PC-3 (cell line): ENCODE measurements at regions not wholly inside any gene's neighbourhood (a gene's known extent, or its start where the extent isn't known, plus 50 kb on each side); places are given as distances from the start of the nearest gene placed in this dataset.

Experiments
- ATAC-seq: fragments of 200-7000 bp; cut with Tn5 transposase; 2 replicates; pipeline ENCODE4 v1.9.1; 2020; ENCODE audit warnings: mild to moderate bottlenecking, moderate library complexity
- BruUV-seq: library from RNA; stranded (reverse); fragments of 400-500 nt; replicated peaks from 2 replicates; lab custom pipeline; 2021; lab: Mats Ljungman, UMichigan
- CTCF ChIA-PET: fragments of 300-600 bp; sonication (Branson Sonifier 250); formaldehyde crosslinking; loops from one replicate; lab custom pipeline; 2022; ENCODE audit warnings: antibody characterized with exemption; lab: Charles Lee
- POLR2A ChIA-PET: fragments of 300-600 bp; sonication (Branson Sonifier 250); formaldehyde crosslinking; loops from one replicate; lab custom pipeline; 2022; ENCODE audit warnings: antibody characterized with exemption; ENCODE audit not compliant: unreplicated experiment; lab: Charles Lee
- DNase-seq: peaks from one replicate; pipeline ENCODE4 v3.0.0-alpha.2; 2015
- H2AFZ ChIP-seq: fragments of 300-600 bp; sonication (generic); 2 replicates; pipeline ENCODE4 v1.6.0; 2016; ENCODE audit warnings: antibody characterized with exemption, low read length
- H3F3A ChIP-seq: fragments of 300-600 bp; sonication (generic); one replicate; pipeline ENCODE4 v1.6.0; 2017; ENCODE audit warnings: antibody characterized with exemption, low read length, control low read depth, mild to moderate bottlenecking; ENCODE audit not compliant: unreplicated experiment
- H3K27ac ChIP-seq: fragments of 300-600 bp; sonication (generic); 2 replicates; pipeline ENCODE4 v1.5.1; 2016; ENCODE audit warnings: mild to moderate bottlenecking, low read length
- H3K27me3 ChIP-seq: fragments of 300-600 bp; sonication (generic); 2 replicates; pipeline ENCODE4 v1.6.1; 2016; ENCODE audit warnings: low read length, mixed read lengths
- H3K36me3 ChIP-seq: fragments of 300-600 bp; sonication (generic); 2 replicates; pipeline ENCODE4 v1.6.1; 2016; ENCODE audit warnings: low read depth, mixed run types, low read length, mixed read lengths
- H3K4me1 ChIP-seq: fragments of 300-600 bp; sonication (generic); 2 replicates; pipeline ENCODE4 v1.5.1; 2016; ENCODE audit warnings: low read length; ENCODE audit not compliant: insufficient read depth
- H3K4me2 ChIP-seq: fragments of 300-600 bp; sonication (generic); 2 replicates; pipeline ENCODE4 v1.6.0; 2016; ENCODE audit warnings: low read length
- H3K4me3 ChIP-seq: fragments of 300-600 bp; sonication (generic); 2 replicates; pipeline ENCODE4 v1.5.1; 2016; ENCODE audit warnings: mild to moderate bottlenecking, low read length, mixed read lengths
- H3K79me2 ChIP-seq: fragments of 300-600 bp; sonication (generic); 2 replicates; pipeline ENCODE4 v1.6.1; 2017; ENCODE audit warnings: low read length, mixed read lengths
- H3K9ac ChIP-seq: fragments of 300-600 bp; sonication (generic); 2 replicates; pipeline ENCODE4 v1.6.0; 2016; ENCODE audit warnings: mild to moderate bottlenecking, low read length
- H3K9me2 ChIP-seq: fragments of 300-600 bp; sonication (generic); replicated peaks from 2 replicates; pipeline ENCODE4 v1.6.1; 2016; ENCODE audit warnings: mixed run types, low read length, mixed read lengths
- H3K9me3 ChIP-seq: fragments of 300-600 bp; sonication (generic); 2 replicates; pipeline ENCODE4 v1.6.1; 2016; ENCODE audit warnings: low read length, mixed read lengths
- H4K20me1 ChIP-seq: fragments of 300-600 bp; sonication (generic); 2 replicates; pipeline ENCODE4 v1.6.1; 2016; ENCODE audit warnings: low read length, mixed read lengths
- CTCF ChIP-seq: fragments of 300-600 bp; sonication (generic); conservative IDR thresholded peaks from 2 replicates; pipeline ENCODE4 v1.5.1; 2017; ENCODE audit warnings: antibody characterized with exemption, low read depth, mild to moderate bottlenecking, low read length
- EZH2 ChIP-seq: fragments of 300-600 bp; sonication (generic); IDR thresholded peaks from one replicate; pipeline ENCODE4 v1.6.1; 2017; ENCODE audit warnings: antibody characterized with exemption, mild to moderate bottlenecking, low read length; ENCODE audit not compliant: unreplicated experiment
- EZH2phosphoT487 ChIP-seq: fragments of 300-600 bp; sonication (generic); IDR thresholded peaks from 2 replicates; pipeline ENCODE4 v1.6.1; 2018; ENCODE audit warnings: mild to moderate bottlenecking, antibody characterized with exemption, low read length, borderline replicate concordance
- intact Hi-C: fragments of 100-400 bp; cut with micrococcal nuclease; formaldehyde crosslinking; loops from 2 replicates; pipeline ENCODE4 v1.9.0; 2023

- BruUV-seq, result no TSS peak
- DNase-seq, result no peak
- TF ChIP-seq CTCF (no peak), EZH2phosphoT487 (no peak), EZH2 (no peak)
Observed at GRCh38 chr2:77712601-77713000, 190.4 kb upstream of the LRRTM4 start.

GRCh38 chr2:77713412-77713811, 191.2 kb upstream of the LRRTM4 start:
- no peak for DNase-seq
- ATAC-seq, result no peak
- Histone ChIP-seq H4K20me1 (no peaks in the 10 kb centered on the region), H3K27me3 (no peaks in the 10 kb centered on the region; the same call in 1 of the 2 replicates), H3K4me3 (no peak overlapping the region), H3K9ac (no peak overlapping the region), H2AFZ (no peak overlapping the region), H3K36me3 (no peaks in the 10 kb centered on the region), H3K4me2 (no peak overlapping the region), H3K9me3 (no peaks in the 10 kb centered on the region; the same call in 1 of the 2 replicates), H3K4me1 (no peaks in the 10 kb centered on the region), H3F3A (no peaks in the 10 kb centered on the region), H3K27ac (no peak overlapping the region), H3K79me2 (no peaks in the 10 kb centered on the region), H3K9me2 (no peaks in the 10 kb centered on the region)
- ChIA-PET CTCF (no interaction called here), POLR2A (no interaction called here)
- TF ChIP-seq CTCF (no peak), EZH2 (no peak), EZH2phosphoT487 (no peak)
- intact Hi-C loops, result no loop called here
- no TSS peak for BruUV-seq

More at GRCh38 chr2:77712601-77713000, 190.4 kb upstream of the LRRTM4 start:
- ATAC-seq, result no peak
- ChIA-PET POLR2A (no interaction called here), CTCF (no interaction called here)
- H3K27me3 ChIP-seq, result no peaks in the 10 kb centered on the region; the same call in 1 of the 2 replicates
- no peak overlapping the region for H2AFZ ChIP-seq
- H3K4me3 ChIP-seq, result no peak overlapping the region
- no peaks in the 10 kb centered on the region for H3K36me3 ChIP-seq
- no peaks in the 10 kb centered on the region; the same call in 1 of the 2 replicates for H3K9me3 ChIP-seq
- H3K9ac ChIP-seq, result no peak overlapping the region
- H3K79me2 ChIP-seq, result no peaks in the 10 kb centered on the region
- H3K4me1 ChIP-seq, result no peaks in the 10 kb centered on the region
- no peaks in the 10 kb centered on the region for H3F3A ChIP-seq
- no peak overlapping the region for H3K4me2 ChIP-seq
- intact Hi-C loops, result no loop called here
- H3K27ac ChIP-seq, result no peak overlapping the region
- no peaks in the 10 kb centered on the region for H4K20me1 ChIP-seq
- H3K9me2 ChIP-seq, result no peaks in the 10 kb centered on the region

GRCh38 chr2:77720115-77720514, 197.9 kb upstream of the LRRTM4 start:
- H3K4me2 ChIP-seq, result peak overlapping the region; percentile 48; the same call in 1 of the 2 replicates
- no TSS peak for BruUV-seq
- no peaks in the 10 kb centered on the region; the same call in 1 of the 2 replicates for H3K9me3 ChIP-seq
- no peaks in the 10 kb centered on the region for H3F3A ChIP-seq
- H3K9ac ChIP-seq, result no peak overlapping the region
- CTCF ChIA-PET, result no interaction called here
- no peak for TF ChIP-seq EZH2
- TF ChIP-seq EZH2phosphoT487, result no peak
- no peak for TF ChIP-seq CTCF
- H3K4me3 ChIP-seq, result no peak overlapping the region
- no peak overlapping the region for H3K27ac ChIP-seq
- no peaks in the 10 kb centered on the region for H4K20me1 ChIP-seq
- no peaks in the 10 kb centered on the region for H3K4me1 ChIP-seq
- H3K9me2 ChIP-seq, result no peaks in the 10 kb centered on the region
- intact Hi-C loops, result no loop called here
- DNase-seq (no peak), ATAC-seq (no peak)
- H2AFZ ChIP-seq, result no peak overlapping the region
- H3K79me2 ChIP-seq, result no peaks in the 10 kb centered on the region
- no peaks in the 10 kb centered on the region for H3K36me3 ChIP-seq
- POLR2A ChIA-PET, result no interaction called here
- H3K27me3 ChIP-seq, result no peaks in the 10 kb centered on the region
